ENCODE measurements at regions not wholly inside any gene's neighbourhood (a gene's known extent, or its start where the extent isn't known, plus 50 kb on each side); places are given as distances from the start of the nearest gene placed in this dataset.

DNA sequence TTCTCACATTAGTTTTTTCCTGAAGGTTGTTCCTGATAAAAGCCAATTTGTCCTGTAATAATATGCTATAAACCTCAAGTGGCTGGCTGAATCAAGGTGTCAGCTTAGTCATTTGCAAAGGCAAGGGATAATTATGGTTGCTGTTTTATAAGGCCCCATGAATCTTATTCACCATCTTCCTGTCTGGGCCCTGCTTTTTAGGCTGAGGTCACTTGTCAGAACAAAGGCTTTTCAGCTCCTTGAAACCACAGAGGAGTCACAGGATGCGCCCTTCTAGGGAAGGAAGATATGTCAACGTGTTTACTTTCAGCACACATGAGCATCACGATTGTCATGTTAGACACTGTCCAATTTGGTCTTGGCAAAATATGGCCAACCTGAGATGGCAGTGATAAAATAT is 64.8 kb upstream of the NAA20 start:
- Histone ChIP-seq H4K20me1 (ENCODE audit: insufficient read depth, low read length) (no peaks in the 10 kb centered on the region), H3K79me2 (ENCODE audit: insufficient read depth, low read length) (no peaks in the 10 kb centered on the region), H3K36me3 (ENCODE audit: insufficient read depth, low read length) (no peaks in the 10 kb centered on the region), H3K4me3 (ENCODE audit: insufficient read depth, low read depth, low read length) (no peak overlapping the region), H2AFZ (ENCODE audit: low read depth, low read length) (no peak overlapping the region), H3K27ac (ENCODE audit: low read depth, low read length) (no peak overlapping the region), H3K9me3 (ENCODE audit: insufficient read depth, low read depth, low read length) (no peaks in the 10 kb centered on the region), H3K4me2 (ENCODE audit: low read length) (no peak overlapping the region), H3K27me3 (ENCODE audit: insufficient read depth, low read length) (no peaks in the 10 kb centered on the region), H3K9ac (ENCODE audit: low read length) (no peak overlapping the region), H3K4me1 (ENCODE audit: insufficient read depth, low read length) (peaks cover 8% of the 10 kb centered on the region)
- H3K27me3 Mint-ChIP-seq (ENCODE audit: low read depth, unreplicated experiment): no peaks in the 10 kb centered on the region
- TF ChIP-seq, protein P1, sequence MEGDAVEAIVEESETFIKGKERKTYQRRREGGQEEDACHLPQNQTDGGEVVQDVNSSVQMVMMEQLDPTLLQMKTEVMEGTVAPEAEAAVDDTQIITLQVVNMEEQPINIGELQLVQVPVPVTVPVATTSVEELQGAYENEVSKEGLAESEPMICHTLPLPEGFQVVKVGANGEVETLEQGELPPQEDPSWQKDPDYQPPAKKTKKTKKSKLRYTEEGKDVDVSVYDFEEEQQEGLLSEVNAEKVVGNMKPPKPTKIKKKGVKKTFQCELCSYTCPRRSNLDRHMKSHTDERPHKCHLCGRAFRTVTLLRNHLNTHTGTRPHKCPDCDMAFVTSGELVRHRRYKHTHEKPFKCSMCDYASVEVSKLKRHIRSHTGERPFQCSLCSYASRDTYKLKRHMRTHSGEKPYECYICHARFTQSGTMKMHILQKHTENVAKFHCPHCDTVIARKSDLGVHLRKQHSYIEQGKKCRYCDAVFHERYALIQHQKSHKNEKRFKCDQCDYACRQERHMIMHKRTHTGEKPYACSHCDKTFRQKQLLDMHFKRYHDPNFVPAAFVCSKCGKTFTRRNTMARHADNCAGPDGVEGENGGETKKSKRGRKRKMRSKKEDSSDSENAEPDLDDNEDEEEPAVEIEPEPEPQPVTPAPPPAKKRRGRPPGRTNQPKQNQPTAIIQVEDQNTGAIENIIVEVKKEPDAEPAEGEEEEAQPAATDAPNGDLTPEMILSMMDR (IDR thresholded peaks at IDR 0.05; ENCODE audit: insufficient read depth, low read depth, low read length): no peak
- no peak for TF ChIP-seq EZH2 (IDR thresholded peaks at IDR 0.05; ENCODE audit: insufficient read depth, low read length)
- peaks cover 8% of the 10 kb centered on the region for H3K4me1 Mint-ChIP-seq (ENCODE audit: low read depth, unreplicated experiment)
- no peak overlapping the region for H3K4me3 Mint-ChIP-seq (ENCODE audit: unreplicated experiment)
- peaks cover 9% of the 10 kb centered on the region for H3K36me3 Mint-ChIP-seq (ENCODE audit: low read depth, unreplicated experiment)
- H3K27ac Mint-ChIP-seq (ENCODE audit: unreplicated experiment): no peak overlapping the region
- DNase-seq (ENCODE audit: low read depth) (no peak), FAIRE-seq (no peak)
- no peaks in the 10 kb centered on the region for H3K9me3 Mint-ChIP-seq (ENCODE audit: unreplicated experiment)

DNA sequence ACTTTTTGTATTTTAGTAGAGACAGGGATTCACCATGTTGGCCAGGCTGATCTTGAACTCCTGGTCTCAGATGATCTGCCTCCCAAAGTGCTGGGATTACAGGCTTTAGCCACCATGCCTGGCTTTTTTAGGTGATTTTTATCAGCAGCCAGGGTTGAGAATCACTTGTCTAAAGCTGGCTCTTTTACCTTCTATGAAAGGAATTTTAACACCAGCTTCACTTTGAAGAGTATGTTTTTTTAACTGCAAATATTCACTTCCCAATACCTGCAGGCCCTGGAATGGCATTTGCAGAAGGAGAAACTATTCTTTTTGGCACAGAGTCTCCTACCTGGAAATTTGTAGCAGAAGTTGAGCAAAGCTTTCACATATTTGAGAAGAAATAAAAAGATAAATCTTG is 63.6 kb upstream of the NAA20 start:
- Histone ChIP-seq H3K27ac (ENCODE audit: low read depth, low read length) (no peak overlapping the region), H2AFZ (ENCODE audit: low read depth, low read length) (no peak overlapping the region), H4K20me1 (ENCODE audit: insufficient read depth, low read length) (no peaks in the 10 kb centered on the region), H3K4me3 (ENCODE audit: insufficient read depth, low read depth, low read length) (no peak overlapping the region), H3K9me3 (ENCODE audit: insufficient read depth, low read depth, low read length) (no peaks in the 10 kb centered on the region), H3K4me1 (ENCODE audit: insufficient read depth, low read length) (no peaks in the 10 kb centered on the region), H3K27me3 (ENCODE audit: insufficient read depth, low read length) (no peaks in the 10 kb centered on the region), H3K36me3 (ENCODE audit: insufficient read depth, low read length) (no peaks in the 10 kb centered on the region), H3K9ac (ENCODE audit: low read length) (no peak overlapping the region), H3K79me2 (ENCODE audit: insufficient read depth, low read length) (no peaks in the 10 kb centered on the region), H3K4me2 (ENCODE audit: low read length) (no peak overlapping the region)
- no peak for TF ChIP-seq EZH2 (IDR thresholded peaks at IDR 0.05; ENCODE audit: insufficient read depth, low read length)
- TF ChIP-seq, protein P1 (IDR thresholded peaks at IDR 0.05; ENCODE audit: insufficient read depth, low read depth, low read length): no peak
- Mint-ChIP-seq H3K4me3 (ENCODE audit: unreplicated experiment) (no peak overlapping the region), H3K36me3 (ENCODE audit: low read depth, unreplicated experiment) (peaks cover 13% of the 10 kb centered on the region), H3K27ac (ENCODE audit: unreplicated experiment) (no peak overlapping the region), H3K4me1 (ENCODE audit: low read depth, unreplicated experiment) (peaks cover 2% of the 10 kb centered on the region), H3K9me3 (ENCODE audit: unreplicated experiment) (no peaks in the 10 kb centered on the region), H3K27me3 (ENCODE audit: low read depth, unreplicated experiment) (no peaks in the 10 kb centered on the region)
- FAIRE-seq: no peak
- DNase-seq (ENCODE audit: low read depth): no peak

- Histone ChIP-seq H2AFZ (ENCODE audit: low read depth, low read length) (no peak overlapping the region), H3K4me3 (ENCODE audit: insufficient read depth, low read depth, low read length) (no peak overlapping the region), H3K79me2 (ENCODE audit: insufficient read depth, low read length) (no peaks in the 10 kb centered on the region), H3K27ac (ENCODE audit: low read depth, low read length) (no peak overlapping the region), H3K4me1 (ENCODE audit: insufficient read depth, low read length) (no peaks in the 10 kb centered on the region), H4K20me1 (ENCODE audit: insufficient read depth, low read length) (no peaks in the 10 kb centered on the region), H3K9me3 (ENCODE audit: insufficient read depth, low read depth, low read length) (no peaks in the 10 kb centered on the region), H3K27me3 (ENCODE audit: insufficient read depth, low read length) (no peaks in the 10 kb centered on the region), H3K9ac (ENCODE audit: low read length) (no peak overlapping the region), H3K4me2 (ENCODE audit: low read length) (no peak overlapping the region), H3K36me3 (ENCODE audit: insufficient read depth, low read length) (peaks cover 6% of the 10 kb centered on the region)
- no peaks in the 10 kb centered on the region for H3K4me1 Mint-ChIP-seq (ENCODE audit: low read depth, unreplicated experiment)
- H3K9me3 Mint-ChIP-seq (ENCODE audit: unreplicated experiment): no peaks in the 10 kb centered on the region
- H3K27ac Mint-ChIP-seq (ENCODE audit: unreplicated experiment): no peak overlapping the region
- TF ChIP-seq EZH2 (IDR thresholded peaks at IDR 0.05; ENCODE audit: insufficient read depth, low read length): no peak
- TF ChIP-seq, protein P1 (IDR thresholded peaks at IDR 0.05; ENCODE audit: insufficient read depth, low read depth, low read length): no peak
- H3K36me3 Mint-ChIP-seq (ENCODE audit: low read depth, unreplicated experiment): peaks cover 25% of the 10 kb centered on the region
- H3K4me3 Mint-ChIP-seq (ENCODE audit: unreplicated experiment): no peak overlapping the region
- no peak for FAIRE-seq
- no peak for DNase-seq (ENCODE audit: low read depth)
- no peaks in the 10 kb centered on the region for H3K27me3 Mint-ChIP-seq (ENCODE audit: low read depth, unreplicated experiment)
Measured at GRCh38 chr20:19956976-19957375, 60.2 kb upstream of the NAA20 start.
